Panc1 (cell line): ENCODE measurements at regions not wholly inside any gene's neighbourhood (a gene's known extent, or its start where the extent isn't known, plus 50 kb on each side); places are given as distances from the start of the nearest gene placed in this dataset.

Experiments used
- POLR2AphosphoS5 ChIP-seq: IDR thresholded peaks from 2 replicates; pipeline ENCODE4 v1.6.1; 2012; ENCODE audit warnings: mild to moderate bottlenecking, low read depth, low read length, moderate library complexity
- TCF7L2 ChIP-seq: IDR thresholded peaks from 2 replicates; pipeline ENCODE4 v1.6.1; 2011; ENCODE audit warnings: mild to moderate bottlenecking, low read depth, low read length, inconsistent platforms
- TF ChIP-seq, protein P1 (sequence below): fragments of 450-650 bp; IDR thresholded peaks from 2 replicates; pipeline ENCODE4 v1.5.1; 2017; ENCODE audit warnings: mild to moderate bottlenecking
- TF ChIP-seq, protein P2 (sequence below), 2 experiments: IDR thresholded peaks; 2 replicates each; pipeline ENCODE4 v1.6.1; 2011 to 2012; ENCODE audit warnings: low read depth in 2 of 2, control low read depth in 1 of 2, low read length in 1 of 2, mild to moderate bottlenecking in 1 of 2, moderate library complexity in 1 of 2; ENCODE audit not compliant: insufficient read depth in 1 of 2

DNA sequence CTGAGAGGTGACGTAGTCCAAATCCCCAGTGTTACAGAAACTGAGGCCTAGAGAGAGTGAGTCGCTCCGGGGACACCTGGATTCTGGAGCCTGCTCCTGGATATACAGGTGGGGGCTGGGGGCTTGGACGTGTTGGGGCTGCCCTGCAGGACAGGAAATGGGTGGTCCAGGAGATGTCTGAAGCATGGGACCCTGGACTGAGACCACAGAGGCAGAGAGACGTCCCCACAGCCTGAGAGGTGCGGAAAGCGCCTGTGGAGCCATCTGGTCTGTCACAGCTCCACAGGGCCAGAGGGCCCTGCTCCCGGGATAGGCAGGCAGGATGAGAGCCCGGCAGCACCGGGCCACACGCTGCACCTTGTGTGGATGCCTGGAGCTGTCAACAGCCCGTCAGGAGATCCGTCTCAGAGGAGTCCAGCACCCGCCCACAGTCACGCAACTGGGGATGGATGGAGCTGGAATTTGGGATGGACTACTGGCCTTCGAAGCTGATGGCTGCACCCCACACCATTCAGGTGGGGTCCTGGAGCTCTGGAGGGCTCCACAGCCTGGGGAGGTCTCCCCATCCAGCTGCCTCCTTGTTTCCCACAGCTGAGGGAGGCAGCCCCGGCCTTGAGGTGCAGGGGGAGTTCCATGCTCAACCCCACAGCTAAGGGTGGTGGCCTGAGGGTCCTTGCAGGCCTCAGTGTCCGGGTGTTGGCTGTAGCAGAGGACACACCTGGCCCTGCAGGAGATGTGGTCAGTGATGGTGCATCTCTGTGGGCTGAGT is 303.0 kb downstream of the NDUFA10 start:
- TF ChIP-seq POLR2AphosphoS5 (no peak), TCF7L2 (no peak)
- TF ChIP-seq, protein P1, sequence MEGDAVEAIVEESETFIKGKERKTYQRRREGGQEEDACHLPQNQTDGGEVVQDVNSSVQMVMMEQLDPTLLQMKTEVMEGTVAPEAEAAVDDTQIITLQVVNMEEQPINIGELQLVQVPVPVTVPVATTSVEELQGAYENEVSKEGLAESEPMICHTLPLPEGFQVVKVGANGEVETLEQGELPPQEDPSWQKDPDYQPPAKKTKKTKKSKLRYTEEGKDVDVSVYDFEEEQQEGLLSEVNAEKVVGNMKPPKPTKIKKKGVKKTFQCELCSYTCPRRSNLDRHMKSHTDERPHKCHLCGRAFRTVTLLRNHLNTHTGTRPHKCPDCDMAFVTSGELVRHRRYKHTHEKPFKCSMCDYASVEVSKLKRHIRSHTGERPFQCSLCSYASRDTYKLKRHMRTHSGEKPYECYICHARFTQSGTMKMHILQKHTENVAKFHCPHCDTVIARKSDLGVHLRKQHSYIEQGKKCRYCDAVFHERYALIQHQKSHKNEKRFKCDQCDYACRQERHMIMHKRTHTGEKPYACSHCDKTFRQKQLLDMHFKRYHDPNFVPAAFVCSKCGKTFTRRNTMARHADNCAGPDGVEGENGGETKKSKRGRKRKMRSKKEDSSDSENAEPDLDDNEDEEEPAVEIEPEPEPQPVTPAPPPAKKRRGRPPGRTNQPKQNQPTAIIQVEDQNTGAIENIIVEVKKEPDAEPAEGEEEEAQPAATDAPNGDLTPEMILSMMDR, result no peak
- TF ChIP-seq, protein P2, sequence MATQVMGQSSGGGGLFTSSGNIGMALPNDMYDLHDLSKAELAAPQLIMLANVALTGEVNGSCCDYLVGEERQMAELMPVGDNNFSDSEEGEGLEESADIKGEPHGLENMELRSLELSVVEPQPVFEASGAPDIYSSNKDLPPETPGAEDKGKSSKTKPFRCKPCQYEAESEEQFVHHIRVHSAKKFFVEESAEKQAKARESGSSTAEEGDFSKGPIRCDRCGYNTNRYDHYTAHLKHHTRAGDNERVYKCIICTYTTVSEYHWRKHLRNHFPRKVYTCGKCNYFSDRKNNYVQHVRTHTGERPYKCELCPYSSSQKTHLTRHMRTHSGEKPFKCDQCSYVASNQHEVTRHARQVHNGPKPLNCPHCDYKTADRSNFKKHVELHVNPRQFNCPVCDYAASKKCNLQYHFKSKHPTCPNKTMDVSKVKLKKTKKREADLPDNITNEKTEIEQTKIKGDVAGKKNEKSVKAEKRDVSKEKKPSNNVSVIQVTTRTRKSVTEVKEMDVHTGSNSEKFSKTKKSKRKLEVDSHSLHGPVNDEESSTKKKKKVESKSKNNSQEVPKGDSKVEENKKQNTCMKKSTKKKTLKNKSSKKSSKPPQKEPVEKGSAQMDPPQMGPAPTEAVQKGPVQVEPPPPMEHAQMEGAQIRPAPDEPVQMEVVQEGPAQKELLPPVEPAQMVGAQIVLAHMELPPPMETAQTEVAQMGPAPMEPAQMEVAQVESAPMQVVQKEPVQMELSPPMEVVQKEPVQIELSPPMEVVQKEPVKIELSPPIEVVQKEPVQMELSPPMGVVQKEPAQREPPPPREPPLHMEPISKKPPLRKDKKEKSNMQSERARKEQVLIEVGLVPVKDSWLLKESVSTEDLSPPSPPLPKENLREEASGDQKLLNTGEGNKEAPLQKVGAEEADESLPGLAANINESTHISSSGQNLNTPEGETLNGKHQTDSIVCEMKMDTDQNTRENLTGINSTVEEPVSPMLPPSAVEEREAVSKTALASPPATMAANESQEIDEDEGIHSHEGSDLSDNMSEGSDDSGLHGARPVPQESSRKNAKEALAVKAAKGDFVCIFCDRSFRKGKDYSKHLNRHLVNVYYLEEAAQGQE (IDR thresholded peaks at IDR 0.05; ENCODE audit: insufficient read depth in 1 of 2, low read depth in 2 of 2, low read length in 1 of 2), result no peak
